Skin epidermis (tissue), 12 donors: ENCODE measurements at regions not wholly inside any gene's neighbourhood (a gene's known extent, or its start where the extent isn't known, plus 50 kb on each side); places are given as distances from the start of the nearest gene placed in this dataset.

Experiments used
- H3K27ac ChIP-seq, 21 experiments: fragments of 200-600 bp; sonication (generic) in 11 of 21; one replicate each; pipeline ENCODE4 v1.5.0; 2020; ENCODE audit warnings: mild to moderate bottlenecking in 3 of 21, inconsistent platforms in 2 of 21, moderate library complexity in 2 of 21
- H3K4me3 ChIP-seq, 7 experiments: fragments of 200-600 bp; sonication (generic) in 2 of 7; one replicate each; pipeline ENCODE4 v1.5.0; 2020; ENCODE audit warnings: inconsistent platforms in 2 of 7, mild to moderate bottlenecking in 2 of 7, moderate library complexity in 1 of 7

GRCh38 chr7:153838591-153838990 lies 213.6 kb upstream of the DPP6 start:
- H3K4me3 ChIP-seq: no peak overlapping the region
- no peak overlapping the region for H3K27ac ChIP-seq

DNA sequence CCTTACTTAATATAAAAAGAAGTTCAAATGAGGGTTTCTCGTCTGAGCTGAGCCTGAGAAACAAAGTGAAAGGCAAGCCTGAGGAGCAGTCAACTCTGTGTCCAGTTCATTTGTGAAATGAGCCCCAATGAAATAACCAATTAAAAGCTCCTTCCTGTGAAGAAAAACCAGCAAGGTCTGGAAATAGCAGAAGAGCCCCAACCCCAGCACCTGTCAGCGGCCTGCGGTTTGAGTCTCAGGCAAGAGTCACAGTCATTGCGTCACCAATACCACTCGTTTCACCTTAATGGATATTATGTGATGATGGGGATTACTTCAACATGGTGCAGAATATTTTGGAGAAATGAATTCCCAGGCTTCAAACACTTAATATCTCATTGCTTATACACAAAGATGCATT lies 211.3 kb upstream of the DPP6 start:
- no peak overlapping the region for H3K27ac ChIP-seq
- H3K4me3 ChIP-seq: no peak overlapping the region

- Histone ChIP-seq H3K27ac (no peak overlapping the region), H3K4me3 (no peak overlapping the region)
Observed at GRCh38 chr7:153847828-153848227, 204.4 kb upstream of the DPP6 start.

DNA sequence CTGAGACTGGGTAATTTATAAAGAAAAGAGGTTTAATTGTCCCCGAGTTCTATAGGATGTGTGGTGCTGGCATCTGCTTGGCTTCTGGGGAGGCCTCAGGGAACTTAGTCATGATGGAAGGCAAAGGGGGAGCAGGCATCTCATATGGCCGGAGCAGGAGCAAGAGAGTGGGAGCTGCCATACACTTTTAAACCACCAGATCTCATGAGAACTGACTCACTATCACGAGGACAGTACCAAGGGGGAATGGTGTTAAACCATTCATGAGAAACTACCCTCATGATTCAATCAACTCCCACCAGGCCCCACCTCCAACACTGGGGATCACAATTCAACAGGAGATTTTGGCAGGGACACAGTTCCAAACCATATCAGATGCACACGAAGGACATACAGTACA lies 199.9 kb upstream of the DPP6 start:
- no peak overlapping the region for H3K27ac ChIP-seq
- H3K4me3 ChIP-seq: no peak overlapping the region

DNA sequence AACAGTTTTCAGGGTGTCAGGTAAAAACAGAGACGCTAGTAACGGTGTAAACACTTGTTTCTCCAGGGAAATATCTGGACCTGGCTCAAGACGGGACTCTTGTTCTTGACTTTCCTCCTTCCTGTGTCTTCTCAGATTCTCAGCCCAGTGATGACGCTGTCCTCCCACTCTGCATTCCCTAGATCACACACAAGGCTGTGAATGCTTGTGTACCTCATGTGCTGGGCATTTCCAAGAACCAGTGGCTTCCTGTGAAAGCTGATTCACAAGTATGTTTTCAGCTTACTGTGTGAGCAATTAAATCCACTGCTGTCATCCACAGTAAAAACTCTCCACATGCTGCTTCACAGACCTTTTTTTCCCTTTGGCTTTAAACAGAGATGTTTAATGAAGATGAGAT lies 193.8 kb upstream of the DPP6 start:
- H3K27ac ChIP-seq: no peak overlapping the region

GRCh38 chr7:153859239-153859638 lies 193.0 kb upstream of the DPP6 start:
- no peak overlapping the region for H3K4me3 ChIP-seq
- no peak overlapping the region for H3K27ac ChIP-seq

More for the DNA sequence above, 193.8 kb upstream of the DPP6 start:
- H3K4me3 ChIP-seq: no peak overlapping the region

- peak overlapping the region in 5 of 7 experiments; percentile 10 to 42 (median 24) for H3K4me3 ChIP-seq
- H3K27ac ChIP-seq: no peak overlapping the region
Observed at GRCh38 chr7:153886506-153887441, 165.4 kb upstream of the DPP6 start.

- Histone ChIP-seq H3K27ac (no peak overlapping the region), H3K4me3 (peak overlapping the region in 2 of 7 experiments; percentile 4 to 42)
Observed at GRCh38 chr7:153887749-153888569, 164.2 kb upstream of the DPP6 start.

GRCh38 chr7:153891990-153892389 lies 160.2 kb upstream of the DPP6 start:
- Histone ChIP-seq H3K4me3 (no peak overlapping the region), H3K27ac (no peak overlapping the region)

- H3K27ac ChIP-seq: no peak overlapping the region
- H3K4me3 ChIP-seq: no peak overlapping the region
Observed at GRCh38 chr7:153902862-153903261, 149.3 kb upstream of the DPP6 start.

- H3K27ac ChIP-seq: no peak overlapping the region
- H3K4me3 ChIP-seq: no peak overlapping the region
Observed at GRCh38 chr7:153912211-153912610, 140.0 kb upstream of the DPP6 start.

DNA sequence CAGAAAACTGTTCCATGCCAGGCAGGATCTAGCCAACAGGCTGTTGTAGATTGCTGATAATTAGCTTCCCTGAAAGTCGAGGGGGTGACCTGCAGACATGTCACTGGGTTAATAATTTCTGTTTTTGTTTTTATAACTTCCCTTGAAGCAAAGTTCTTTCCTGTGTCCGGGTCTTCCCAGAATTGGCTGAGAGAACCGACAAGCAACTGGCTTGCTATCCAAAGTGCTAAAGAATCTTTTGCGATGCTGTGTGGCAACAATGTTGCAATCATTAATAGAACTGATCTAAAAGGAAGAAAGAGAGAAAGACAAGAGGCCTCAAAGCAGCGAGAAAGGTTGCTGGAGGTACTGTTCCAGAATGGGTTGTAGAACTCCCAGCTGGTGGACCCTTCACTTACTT lies 132.1 kb upstream of the DPP6 start:
- H3K27ac ChIP-seq: no peak overlapping the region
- H3K4me3 ChIP-seq: no peak overlapping the region

DNA sequence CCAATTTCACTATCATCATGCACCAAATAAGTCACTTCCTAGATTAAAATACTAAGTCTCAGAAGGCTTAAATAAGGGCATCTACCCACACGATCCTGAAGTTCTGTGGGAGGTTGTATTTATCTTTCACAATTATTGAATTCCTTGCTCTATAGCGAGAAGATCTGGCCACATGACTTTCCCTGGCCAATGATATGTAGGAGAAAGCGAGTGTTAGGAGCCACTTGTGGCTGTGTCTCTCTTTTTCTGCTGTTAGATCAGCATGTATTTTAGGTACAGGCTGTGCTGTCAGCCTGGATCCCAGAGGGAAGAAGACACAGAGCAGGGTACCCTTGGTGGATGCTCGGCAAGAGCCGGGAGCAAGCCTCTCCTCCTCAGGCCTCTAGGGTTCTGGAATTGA lies 131.3 kb upstream of the DPP6 start:
- Histone ChIP-seq H3K4me3 (no peak overlapping the region), H3K27ac (no peak overlapping the region)

- Histone ChIP-seq H3K27ac (no peak overlapping the region), H3K4me3 (no peak overlapping the region)
Observed at GRCh38 chr7:153921408-153921807, 130.8 kb upstream of the DPP6 start.

- Histone ChIP-seq H3K4me3 (no peak overlapping the region), H3K27ac (no peak overlapping the region)
Observed at GRCh38 chr7:153930696-153931095, 121.5 kb upstream of the DPP6 start.

DNA sequence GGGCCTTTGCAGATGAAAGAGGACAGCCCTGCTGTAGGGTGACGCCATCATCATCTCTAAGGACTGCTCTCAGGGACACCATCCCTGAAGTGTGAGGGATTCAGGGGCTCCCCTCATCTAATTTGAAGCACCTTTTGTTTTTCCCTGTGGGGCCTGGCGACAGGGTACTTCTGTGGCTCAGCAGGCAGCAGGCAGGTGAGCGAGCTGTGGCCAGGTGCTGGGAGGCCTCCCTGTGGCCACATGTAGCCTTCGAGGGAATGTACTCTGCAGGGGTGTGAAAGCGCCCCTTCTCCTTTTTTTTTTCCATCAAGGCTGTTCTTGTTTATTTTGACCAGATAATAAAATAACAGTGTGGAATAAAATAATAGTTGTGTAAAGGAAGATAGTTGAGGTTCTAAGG lies 118.2 kb upstream of the DPP6 start:
- no peak overlapping the region for H3K27ac ChIP-seq
- no peak overlapping the region for H3K4me3 ChIP-seq

- no peak overlapping the region for H3K4me3 ChIP-seq
- H3K27ac ChIP-seq: no peak overlapping the region
Observed at GRCh38 chr7:153934629-153935028, 117.6 kb upstream of the DPP6 start.

- no peak overlapping the region for H3K27ac ChIP-seq
- no peak overlapping the region for H3K4me3 ChIP-seq
Observed at GRCh38 chr7:153935095-153935494, 117.1 kb upstream of the DPP6 start.

- Histone ChIP-seq H3K4me3 (no peak overlapping the region), H3K27ac (no peak overlapping the region)
Observed at GRCh38 chr7:153938451-153938850, 113.7 kb upstream of the DPP6 start.

DNA sequence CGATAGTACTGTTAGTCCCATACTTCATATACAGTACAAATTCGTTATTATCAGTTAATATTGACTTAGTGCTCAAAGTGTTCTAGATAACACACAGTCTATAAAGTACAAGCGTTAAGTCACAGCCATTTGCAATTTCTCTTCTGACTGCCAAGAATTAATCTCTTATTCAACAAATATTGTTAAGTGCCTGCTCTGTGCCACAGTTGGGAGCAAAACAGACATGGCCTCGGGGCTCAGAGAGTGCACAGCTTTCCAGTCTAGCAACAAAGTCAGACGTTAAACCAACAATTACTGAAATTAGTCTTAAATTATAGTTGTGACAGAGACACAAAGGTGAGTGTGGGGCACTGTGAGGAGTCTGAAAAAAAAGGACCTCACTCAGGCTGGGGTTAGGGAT lies 113.0 kb upstream of the DPP6 start:
- Histone ChIP-seq H3K4me3 (no peak overlapping the region), H3K27ac (no peak overlapping the region)

GRCh38 chr7:153939654-153940053 lies 112.5 kb upstream of the DPP6 start:
- Histone ChIP-seq H3K4me3 (no peak overlapping the region), H3K27ac (no peak overlapping the region)
